Right lobe of liver (tissue), 6 donors: ENCODE measurements at regions not wholly inside any gene's neighbourhood (a gene's known extent, or its start where the extent isn't known, plus 50 kb on each side); places are given as distances from the start of the nearest gene placed in this dataset.

Source experiments
- ATAC-seq, 4 donors: fragments of 200-7000 bp; cut with Tn5 transposase; one replicate each; pipeline ENCODE4 v1.9.1; 2020; ENCODE audit warnings: mild to moderate bottlenecking in 4 of 4, moderate library complexity in 4 of 4
- DNase-seq, 3 donors: peaks; one replicate each; pipeline ENCODE4 v3.0.0-alpha.2; 2020
- H3K27ac ChIP-seq, 3 donors: fragments of 200-600 bp; one replicate each; pipeline ENCODE4 v1.8.0; 2022
- H3K27me3 ChIP-seq, 2 donors: fragments of 200-600 bp; one replicate each; pipeline ENCODE4 v1.8.0; 2022
- H3K36me3 ChIP-seq, 4 donors: fragments of 200-600 bp; sonication (generic) in 1 of 4; one replicate each; pipeline versions ENCODE4 v1.5.1 to v1.8.0; 2017 to 2022; ENCODE audit warnings: control low read depth in 1 of 4
- H3K4me1 ChIP-seq, 4 donors: fragments of 200-600 bp; sonication (generic) in 1 of 4; one replicate each; pipeline versions ENCODE4 v1.5.1 to v1.8.0; 2017 to 2022; ENCODE audit warnings: control low read depth in 1 of 4
- H3K4me3 ChIP-seq, 3 donors: fragments of 200-600 bp; one replicate each; pipeline ENCODE4 v1.8.0; 2022
- H3K9me3 ChIP-seq, 4 donors: fragments of 200-600 bp; sonication (generic) in 1 of 4; one replicate each; pipeline versions ENCODE4 v1.5.1 to v1.8.0; 2017 to 2022; ENCODE audit warnings: control low read depth in 1 of 4
- CTCF ChIP-seq, 4 donors: fragments of 200-600 bp in 3 of 4; fragments of 450-650 bp in 1 of 4; IDR thresholded peaks; one replicate each; pipeline versions ENCODE4 v1.5.1 to v1.8.0; 2016 to 2022; ENCODE audit warnings: antibody characterized with exemption in 4 of 4, mild to moderate bottlenecking in 2 of 4
- POLR2A ChIP-seq: fragments of 450-650 bp; IDR thresholded peaks from one replicate; pipeline ENCODE4 v1.6.1; 2017; ENCODE audit warnings: antibody characterized with exemption, mild to moderate bottlenecking
- WGBS: methylation state at CpG from one replicate; pipeline ENCODE4 v1.1.6; 2018; ENCODE audit warnings: low coverage, low lambda C conversion rate; ENCODE audit not compliant: insufficient coverage; ENCODE audit errors: missing lambda C conversion rate; 5-methylcytosine and 5-hydroxymethylcytosine counted together
- intact Hi-C, 2 donors: fragments of 100-400 bp; cut with DNase I; formaldehyde crosslinking; loops; one replicate each; pipeline versions ENCODE4 v1.11.2 to v1.14.1; 2022
- donor health status: DM: no; HTN: yes; CAD: no.
- donor health status: DM: no; HTN: no; CAD: no.
- donor health status: DM: no; HTN: no; CAD: no.
- donor health status: DM: no; HTN: yes; CAD: no.
- donor health status: DM: no; HTN: yes; CAD: no.

DNA sequence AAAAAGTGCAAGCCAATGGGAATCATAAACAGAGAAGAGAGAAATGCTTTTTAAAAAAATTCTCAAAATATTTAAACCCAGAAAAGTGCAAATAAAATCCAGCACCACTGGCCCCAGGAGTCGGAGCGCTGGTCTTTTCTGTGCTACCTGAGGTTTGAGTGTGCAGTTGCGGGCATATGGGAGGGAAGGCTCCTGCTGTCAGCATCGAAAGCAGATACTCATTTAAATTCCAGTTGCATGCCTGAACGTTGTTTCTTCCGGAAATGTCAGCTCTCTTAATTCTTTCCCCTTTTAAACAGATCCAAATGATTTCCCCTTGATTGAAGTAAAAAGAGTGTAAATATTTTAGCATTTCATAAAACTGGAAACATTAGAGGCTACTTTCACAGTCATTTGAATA, 240.5 kb upstream of the GPR26 start:
- H3K9me3 ChIP-seq, result no peaks in the 10 kb centered on the region
- intact Hi-C loops, result no loop called here
- DNase-seq (no peak), ATAC-seq (no peak)
- 68% methylated on average over 6 of the region's 6 CpGs for WGBS
- no peak overlapping the region for H3K4me3 ChIP-seq
- no peaks in the 10 kb centered on the region for H3K36me3 ChIP-seq
- TF ChIP-seq POLR2A (no peak), CTCF (IDR thresholded peaks at IDR 0.05) (no peak)
- no peaks in the 10 kb centered on the region for H3K27me3 ChIP-seq
- H3K27ac ChIP-seq, result no peak overlapping the region
- H3K4me1 ChIP-seq, result peaks cover 0 to 3% (median 0%) of the 10 kb centered on the region in 4 donors

DNA sequence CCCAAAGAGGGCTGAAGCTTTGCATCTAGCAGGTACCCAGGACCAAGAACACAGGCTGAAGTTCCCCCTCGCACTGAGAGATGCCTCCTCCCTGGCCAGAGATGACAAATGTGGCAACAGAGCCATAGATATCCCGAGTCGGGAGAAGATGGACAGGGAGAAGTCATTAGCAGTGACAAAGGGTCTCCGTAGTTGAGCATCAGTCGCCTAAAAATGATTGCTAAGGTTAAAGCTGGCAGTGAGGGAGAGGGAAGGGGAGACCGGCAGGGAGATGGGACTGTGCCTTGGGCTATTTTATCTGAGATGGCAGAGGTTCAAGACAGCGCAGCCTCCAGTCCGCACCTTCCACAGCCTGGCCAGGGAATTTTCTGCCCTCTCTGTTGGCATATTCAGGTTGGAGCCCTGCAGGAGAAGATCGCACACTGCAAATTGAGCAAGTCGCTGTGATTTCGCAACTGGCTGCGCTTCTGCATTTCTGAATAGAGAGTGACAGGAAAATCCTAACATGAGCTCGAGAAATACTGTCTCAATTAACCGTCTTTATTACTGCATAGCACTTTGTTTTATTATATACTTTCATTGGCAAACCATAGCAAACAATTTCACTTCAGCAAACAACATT, 238.9 kb upstream of the GPR26 start:
- TF ChIP-seq POLR2A (no peak), CTCF (IDR thresholded peaks at IDR 0.05) (peak in 3 of 4 donors; percentile 12 to 32 (median 14))
- peak; percentile 75 to 95 (median 87) for ATAC-seq
- H3K27me3 ChIP-seq, result no peaks in the 10 kb centered on the region
- peaks cover 0 to 3% (median 0%) of the 10 kb centered on the region in 4 donors for H3K4me1 ChIP-seq
- H3K27ac ChIP-seq, result no peak overlapping the region
- no peak overlapping the region for H3K4me3 ChIP-seq
- H3K9me3 ChIP-seq, result no peaks in the 10 kb centered on the region
- H3K36me3 ChIP-seq, result no peaks in the 10 kb centered on the region
- peak; percentile 70 to 74 (median 71) for DNase-seq
- intact Hi-C loops, result no loop called here
- 25% methylated on average over 13 of the region's 14 CpGs for WGBS

DNA sequence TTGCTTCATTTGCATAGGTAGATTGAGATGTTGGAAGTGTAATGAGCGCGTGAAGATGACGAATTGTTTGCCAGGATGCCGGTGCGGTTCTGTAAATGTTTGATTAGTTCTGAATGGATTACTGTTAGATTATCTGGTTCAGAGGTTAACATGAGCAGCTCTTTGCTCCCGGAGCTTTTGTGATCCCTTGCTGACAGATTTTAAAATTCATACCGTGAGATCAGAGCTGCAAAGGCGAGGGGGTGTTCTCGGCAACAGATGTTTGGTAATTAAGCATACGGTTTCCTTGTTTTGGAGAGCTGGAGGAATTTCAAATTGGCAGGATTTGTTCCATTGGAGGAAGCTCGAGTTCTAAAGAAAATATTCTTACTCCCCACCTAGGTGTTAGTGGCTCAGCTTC, 237.8 kb upstream of the GPR26 start:
- Histone ChIP-seq H3K4me1 (peaks cover 0 to 3% (median 0%) of the 10 kb centered on the region in 4 donors), H3K9me3 (no peaks in the 10 kb centered on the region), H3K27me3 (no peaks in the 10 kb centered on the region), H3K27ac (no peak overlapping the region), H3K36me3 (no peaks in the 10 kb centered on the region), H3K4me3 (no peak overlapping the region)
- DNase-seq (no peak), ATAC-seq (peak in 1 of 4 donors; percentile 73)
- intact Hi-C loops, result no loop called here
- no peak for TF ChIP-seq POLR2A
- TF ChIP-seq CTCF (IDR thresholded peaks at IDR 0.05), result no peak
- 21% methylated on average over 11 of the region's 11 CpGs for WGBS

GRCh38 chr10:123429706-123430221, 236.4 kb upstream of the GPR26 start:
- Histone ChIP-seq H3K9me3 (no peaks in the 10 kb centered on the region), H3K4me3 (no peak overlapping the region), H3K27ac (no peak overlapping the region), H3K4me1 (peaks cover 0 to 3% (median 0%) of the 10 kb centered on the region in 4 donors), H3K27me3 (no peaks in the 10 kb centered on the region), H3K36me3 (no peaks in the 10 kb centered on the region)
- DNase-seq (no peak), ATAC-seq (no peak)
- 81% methylated on average over 14 of the region's 14 CpGs for WGBS
- no peak for TF ChIP-seq POLR2A
- no peak for TF ChIP-seq CTCF (IDR thresholded peaks at IDR 0.05)
- intact Hi-C loops, result no loop called here
